ENCODE measurements at regions not wholly inside any gene's neighbourhood (a gene's known extent, or its start where the extent isn't known, plus 50 kb on each side); places are given as distances from the start of the nearest gene placed in this dataset.
"Not testable (repeated sequence)": the region's sequence is repeated elsewhere in the genome, so short reads cannot be mapped to it uniquely, and the experiment has no call there.

- peaks cover 9% of the 10 kb centered on the region; the same call in 1 of the 2 replicates for H3K27me3 ChIP-seq (ENCODE audit: control insufficient read depth, low read length)
- no peaks in the 10 kb centered on the region for H3F3A ChIP-seq (ENCODE audit: control insufficient read depth, insufficient read depth)
- TF ChIP-seq CTCF (IDR thresholded peaks at IDR 0.05; ENCODE audit: low read depth, low read length, poor library complexity, severe bottlenecking), result no peak
- no peak overlapping the region for H3K4me2 ChIP-seq (ENCODE audit: low read length)
- no peaks in the 10 kb centered on the region for H3K36me3 ChIP-seq (ENCODE audit: control insufficient read depth, low read length)
- no peak overlapping the region for H3K27ac ChIP-seq (ENCODE audit: low read depth, low read length)
- H3K9me2 ChIP-seq (replicated peaks; ENCODE audit: control insufficient read depth, low read length), result no peaks in the 10 kb centered on the region
- no peak overlapping the region for H3K4me3 ChIP-seq (ENCODE audit: low read length)
- H4K20me1 ChIP-seq (ENCODE audit: control insufficient read depth, insufficient read depth, low read depth, low read length), result no peaks in the 10 kb centered on the region
- H3K79me2 ChIP-seq (ENCODE audit: control insufficient read depth, low read length), result no peaks in the 10 kb centered on the region
- H3K9me3 ChIP-seq (ENCODE audit: control insufficient read depth, insufficient read depth, low read length), result no peaks in the 10 kb centered on the region
- H3K4me1 ChIP-seq (ENCODE audit: control insufficient read depth, low read length), result no peaks in the 10 kb centered on the region
Observed at GRCh38 chr11:44472916-44473315, 92.5 kb upstream of the CD82 start.

- no peak overlapping the region for H3K27ac ChIP-seq (ENCODE audit: low read depth, low read length)
- H3K4me1 ChIP-seq (ENCODE audit: control insufficient read depth, low read length), result no peaks in the 10 kb centered on the region
- TF ChIP-seq CTCF (IDR thresholded peaks at IDR 0.05; ENCODE audit: low read depth, low read length, poor library complexity, severe bottlenecking) (no peak), EZH2phosphoT487 (IDR thresholded peaks at IDR 0.05; ENCODE audit: borderline replicate concordance, low read length) (no peak)
- no peaks in the 10 kb centered on the region for H3K36me3 ChIP-seq (ENCODE audit: control insufficient read depth, low read length)
- no peaks in the 10 kb centered on the region for H4K20me1 ChIP-seq (ENCODE audit: control insufficient read depth, insufficient read depth, low read depth, low read length)
- H3K4me2 ChIP-seq (ENCODE audit: low read length), result no peak overlapping the region
- H3K27me3 ChIP-seq (ENCODE audit: control insufficient read depth, low read length), result peaks cover 9% of the 10 kb centered on the region; the same call in 1 of the 2 replicates
- H3K9me3 ChIP-seq (ENCODE audit: control insufficient read depth, insufficient read depth, low read length), result no peaks in the 10 kb centered on the region
- no peaks in the 10 kb centered on the region for H3K9me2 ChIP-seq (replicated peaks; ENCODE audit: control insufficient read depth, low read length)
- H3K4me3 ChIP-seq (ENCODE audit: low read length), result no peak overlapping the region
- H3K79me2 ChIP-seq (ENCODE audit: control insufficient read depth, low read length), result no peaks in the 10 kb centered on the region
- H3F3A ChIP-seq (ENCODE audit: control insufficient read depth, insufficient read depth), result no peaks in the 10 kb centered on the region
Observed at GRCh38 chr11:44474702-44475101, 90.8 kb upstream of the CD82 start.

- Histone ChIP-seq H3K27ac (ENCODE audit: low read depth, low read length) (no peak overlapping the region), H3K4me1 (ENCODE audit: control insufficient read depth, low read length) (no peaks in the 10 kb centered on the region), H3K4me3 (ENCODE audit: low read length) (no peak overlapping the region), H4K20me1 (ENCODE audit: control insufficient read depth, insufficient read depth, low read depth, low read length) (no peaks in the 10 kb centered on the region), H3K4me2 (ENCODE audit: low read length) (no peak overlapping the region), H3K9me3 (ENCODE audit: control insufficient read depth, insufficient read depth, low read length) (no peaks in the 10 kb centered on the region), H3F3A (ENCODE audit: control insufficient read depth, insufficient read depth) (no peaks in the 10 kb centered on the region), H3K79me2 (ENCODE audit: control insufficient read depth, low read length) (no peaks in the 10 kb centered on the region), H3K27me3 (ENCODE audit: control insufficient read depth, low read length) (peaks cover 9% of the 10 kb centered on the region; the same call in 1 of the 2 replicates), H3K9me2 (replicated peaks; ENCODE audit: control insufficient read depth, low read length) (no peaks in the 10 kb centered on the region), H3K36me3 (ENCODE audit: control insufficient read depth, low read length) (no peaks in the 10 kb centered on the region)
- TF ChIP-seq CTCF (IDR thresholded peaks at IDR 0.05; ENCODE audit: low read depth, low read length, poor library complexity, severe bottlenecking), result no peak
- no peak for TF ChIP-seq EZH2phosphoT487 (IDR thresholded peaks at IDR 0.05; ENCODE audit: borderline replicate concordance, low read length)
Observed at GRCh38 chr11:44475114-44475686, 90.3 kb upstream of the CD82 start.

GRCh38 chr11:44482338-44482737, 83.1 kb upstream of the CD82 start:
- not testable (repeated sequence) for H3F3A ChIP-seq (ENCODE audit: control insufficient read depth, insufficient read depth); H3K9me2 ChIP-seq (replicated peaks; ENCODE audit: control insufficient read depth, low read length); H3K27me3 ChIP-seq (ENCODE audit: control insufficient read depth, low read length); H3K27ac ChIP-seq (ENCODE audit: low read depth, low read length); H3K36me3 ChIP-seq (ENCODE audit: control insufficient read depth, low read length); H3K4me2 ChIP-seq (ENCODE audit: low read length); H3K9me3 ChIP-seq (ENCODE audit: control insufficient read depth, insufficient read depth, low read length); H3K4me3 ChIP-seq (ENCODE audit: low read length); H3K4me1 ChIP-seq (ENCODE audit: control insufficient read depth, low read length); H3K79me2 ChIP-seq (ENCODE audit: control insufficient read depth, low read length); H4K20me1 ChIP-seq (ENCODE audit: control insufficient read depth, insufficient read depth, low read depth, low read length)
